HG02885 (cell line): ENCODE measurements at regions not wholly inside any gene's neighbourhood (a gene's known extent, or its start where the extent isn't known, plus 50 kb on each side); places are given as distances from the start of the nearest gene placed in this dataset.

ENCODE experiments used
- ATAC-seq: cut with Tn5 transposase; IDR thresholded peaks from one replicate; pipeline ENCODE4 v1.9.1; 2021; ENCODE audit warnings: mild to moderate bottlenecking; ENCODE audit not compliant: unreplicated experiment, poor library complexity

DNA sequence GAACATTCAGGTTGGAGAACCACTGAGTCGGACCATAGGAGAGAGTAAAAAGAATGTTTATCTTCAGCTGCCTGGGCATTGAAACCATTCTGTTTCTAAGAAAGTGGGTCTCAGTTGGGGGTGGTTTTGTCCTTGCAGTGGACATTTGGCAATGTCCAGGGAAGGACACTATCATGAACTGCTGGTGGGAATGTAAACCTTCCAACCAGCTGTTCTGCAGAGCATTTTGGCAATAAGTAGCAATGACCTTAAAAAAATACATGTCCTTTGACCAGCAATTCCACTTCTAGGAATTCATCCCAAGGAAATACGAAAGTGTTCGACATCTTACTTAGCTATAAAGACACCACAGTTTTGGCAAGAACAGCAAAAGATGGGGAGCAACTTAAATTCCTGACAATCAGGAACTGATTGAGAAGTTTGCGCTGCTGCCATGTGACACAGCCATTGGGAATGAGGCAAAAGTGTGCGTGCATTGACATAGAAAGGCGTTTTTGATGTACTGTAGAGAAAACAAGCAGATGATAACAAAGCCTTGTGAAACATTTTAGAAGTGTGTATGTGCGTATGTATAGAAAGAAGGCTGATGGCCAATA is 82.9 kb upstream of the MAP1LC3B2 start:
- no peak for ATAC-seq

DNA sequence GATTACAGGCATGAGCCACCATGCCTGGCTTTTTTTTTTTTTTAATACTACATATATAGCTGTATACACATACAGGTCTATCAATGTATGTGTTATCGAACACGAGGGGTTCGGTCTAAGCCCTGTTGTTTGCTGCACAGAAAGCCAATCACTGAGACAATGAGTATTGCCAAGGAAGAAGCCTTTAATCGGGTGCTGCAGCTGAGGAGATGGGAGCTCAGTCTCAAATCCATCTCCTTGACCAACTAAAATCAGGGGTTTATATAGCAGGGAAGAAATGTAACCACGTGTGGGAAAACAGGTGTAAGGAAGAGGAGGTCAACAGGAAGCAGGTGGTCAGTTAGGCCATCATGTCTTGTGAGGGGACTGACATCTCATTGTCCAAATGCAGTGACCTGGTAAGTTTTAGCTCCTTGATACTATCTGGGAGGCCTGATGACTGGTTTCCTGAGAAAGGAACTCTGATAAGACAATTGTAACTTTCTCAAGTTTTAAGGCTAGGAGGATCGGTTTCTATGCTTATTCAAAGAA is 80.9 kb upstream of the MAP1LC3B2 start:
- no peak for ATAC-seq

GRCh38 chr12:116480210-116480810 is 78.9 kb upstream of the MAP1LC3B2 start:
- ATAC-seq: no peak

GRCh38 chr12:116481726-116482125 is 77.5 kb upstream of the MAP1LC3B2 start:
- no peak for ATAC-seq

- no peak for ATAC-seq
Measured at GRCh38 chr12:116482179-116482578, 77.0 kb upstream of the MAP1LC3B2 start.

- no peak for ATAC-seq
Measured at GRCh38 chr12:116482859-116483258, 76.3 kb upstream of the MAP1LC3B2 start.

DNA sequence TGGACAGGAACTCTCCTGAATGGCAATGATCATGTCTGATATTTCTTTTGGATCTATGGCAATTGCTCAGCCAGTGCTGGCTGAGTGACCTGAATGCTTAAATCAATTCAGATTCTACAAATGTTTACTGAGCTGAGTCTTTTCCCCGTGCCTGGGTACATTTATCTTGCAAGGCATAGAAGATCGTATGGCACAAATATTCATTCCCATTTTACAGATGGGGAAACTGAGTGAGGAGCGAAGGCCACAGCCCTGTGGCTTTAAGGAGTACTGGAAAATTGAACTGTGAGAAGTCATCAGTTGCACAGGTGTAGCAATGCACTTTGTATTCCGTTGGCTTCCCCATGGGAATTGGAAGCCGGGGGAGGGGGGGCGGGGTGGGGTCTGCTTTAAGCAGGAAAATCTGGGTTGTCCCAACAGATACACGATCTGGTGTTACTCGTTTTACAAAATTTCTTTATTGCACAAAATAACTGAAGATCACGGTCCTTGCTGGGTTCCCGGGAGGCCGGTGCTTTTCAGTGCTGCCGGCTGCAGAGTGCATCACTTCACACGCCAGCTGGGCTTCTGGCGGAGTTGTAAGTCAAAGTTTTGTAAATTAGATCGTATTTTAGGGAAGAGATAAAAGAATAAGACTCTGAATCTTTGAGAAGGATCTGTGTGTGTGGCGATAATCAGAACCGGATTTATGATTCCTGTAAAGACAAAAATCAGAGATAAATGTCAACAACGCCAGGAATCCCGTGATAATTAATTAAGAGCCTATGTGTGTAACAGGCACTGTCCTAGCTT is 75.0 kb upstream of the MAP1LC3B2 start:
- no peak for ATAC-seq

- ATAC-seq: no peak
Measured at GRCh38 chr12:116484807-116485206, 74.4 kb upstream of the MAP1LC3B2 start.

- ATAC-seq: no peak
Measured at GRCh38 chr12:116489116-116489515, 70.1 kb upstream of the MAP1LC3B2 start.

- no peak for ATAC-seq
Measured at GRCh38 chr12:116490471-116490870, 68.7 kb upstream of the MAP1LC3B2 start.

DNA sequence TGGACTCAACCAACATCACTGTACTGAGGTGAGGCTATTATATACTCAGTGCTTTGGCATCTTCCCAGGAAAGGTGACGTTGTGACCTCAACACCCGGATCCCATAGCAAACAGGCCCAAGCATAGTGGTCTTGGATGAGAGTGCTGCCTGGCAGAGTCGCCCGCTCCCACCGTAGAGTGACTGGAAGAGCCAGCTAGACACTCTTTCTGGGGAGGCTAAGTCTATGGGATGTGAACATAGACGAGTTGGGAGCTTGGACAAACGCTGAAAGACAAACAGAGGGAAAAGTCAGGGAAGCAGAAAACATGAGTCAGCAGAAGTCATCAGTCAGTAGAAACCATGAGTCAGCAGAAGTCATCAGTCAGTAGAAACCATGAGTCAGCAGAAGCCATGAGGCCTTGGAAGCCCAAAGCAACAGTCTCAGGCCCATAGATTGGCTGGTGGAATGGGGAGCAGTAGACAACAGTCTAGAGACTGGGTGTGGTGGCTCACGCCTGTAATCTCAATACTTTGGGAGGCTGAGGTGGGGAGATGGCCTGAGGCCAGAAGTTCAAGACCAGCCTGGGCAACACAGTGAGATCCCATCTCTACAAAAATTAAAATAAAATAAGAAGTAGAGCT is 66.4 kb upstream of the MAP1LC3B2 start:
- ATAC-seq: no peak

- no peak for ATAC-seq
Measured at GRCh38 chr12:116495260-116495659, 63.9 kb upstream of the MAP1LC3B2 start.

DNA sequence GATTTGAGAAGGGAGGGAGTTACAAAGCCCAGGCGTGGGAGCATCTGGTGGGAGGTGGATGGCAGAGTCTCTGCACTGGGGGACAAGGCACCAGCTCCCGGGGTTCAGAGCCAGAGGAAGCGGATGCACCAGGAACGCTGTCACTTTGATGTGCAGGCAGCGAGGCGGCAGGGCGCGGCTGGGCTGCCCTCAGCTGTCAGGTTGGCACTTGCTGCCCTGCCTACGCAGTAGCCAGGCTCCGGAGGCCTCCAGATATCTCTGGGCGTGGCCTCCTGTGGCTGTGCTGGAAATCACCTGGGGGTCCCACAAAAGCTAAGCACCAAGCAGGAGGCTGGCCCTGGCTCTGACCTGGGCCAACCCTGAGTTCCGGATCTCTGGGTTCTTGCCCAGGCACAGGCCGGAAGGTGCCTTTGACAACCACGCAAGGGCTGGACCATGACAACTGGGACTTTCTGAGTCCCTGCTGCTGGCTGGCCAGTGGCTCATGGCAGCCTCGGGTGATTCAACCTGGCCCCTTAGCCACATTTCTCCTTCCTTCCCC is 62.1 kb upstream of the MAP1LC3B2 start:
- ATAC-seq: no peak

DNA sequence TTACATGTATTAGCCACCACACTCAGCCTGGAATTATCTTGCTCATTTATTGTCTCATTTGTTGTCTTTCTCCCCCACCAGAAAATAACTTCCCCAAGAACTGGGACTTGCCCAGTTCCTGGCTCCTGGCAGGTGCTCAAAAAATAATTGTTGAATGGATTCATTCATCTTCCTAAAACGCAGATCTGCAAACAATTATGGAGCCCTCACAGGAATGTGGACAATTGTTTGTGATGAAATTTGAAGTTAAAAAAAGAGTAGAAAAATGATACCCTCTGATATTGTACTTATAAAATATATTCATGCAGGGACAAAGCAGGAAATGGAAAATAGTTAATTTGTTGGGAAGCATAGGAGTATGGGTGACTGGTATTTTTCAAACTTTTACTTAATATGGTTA is 60.7 kb upstream of the MAP1LC3B2 start:
- no peak for ATAC-seq

- no peak for ATAC-seq
Measured at GRCh38 chr12:116502141-116502725, 56.9 kb upstream of the MAP1LC3B2 start.

- no peak for ATAC-seq
Measured at GRCh38 chr12:116502989-116503496, 56.1 kb upstream of the MAP1LC3B2 start.

DNA sequence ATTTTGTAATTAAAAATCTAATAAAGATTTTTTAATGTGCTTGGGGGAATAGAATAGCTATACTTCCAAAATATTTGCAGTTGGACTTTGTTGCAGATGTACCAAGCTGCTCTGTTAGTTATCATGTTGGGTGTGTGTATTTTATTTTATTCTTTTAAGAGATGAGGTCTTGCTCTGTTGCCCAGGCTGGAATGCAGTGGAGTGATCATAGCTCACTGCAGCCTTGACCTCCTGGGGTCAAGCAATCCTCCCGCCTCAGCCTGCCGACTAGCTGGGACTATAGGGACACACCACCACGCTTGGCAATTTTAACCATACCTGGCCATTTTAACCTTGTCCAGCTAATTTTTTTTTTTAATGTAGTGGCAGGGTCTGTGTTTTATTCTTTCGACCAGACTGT is 54.7 kb upstream of the MAP1LC3B2 start:
- ATAC-seq: no peak

- ATAC-seq: no peak
Measured at GRCh38 chr12:116506697-116507064, 52.5 kb upstream of the MAP1LC3B2 start.

GRCh38 chr12:116508145-116509121 is 50.7 kb upstream of the MAP1LC3B2 start:
- peak; percentile 50 for ATAC-seq
